HG03064 (cell line): ENCODE measurements at regions not wholly inside any gene's neighbourhood (a gene's known extent, or its start where the extent isn't known, plus 50 kb on each side); places are given as distances from the start of the nearest gene placed in this dataset.

Experiments
- ATAC-seq: cut with Tn5 transposase; IDR thresholded peaks from one replicate; pipeline ENCODE4 v1.9.1; 2021; ENCODE audit warnings: low read depth; ENCODE audit not compliant: unreplicated experiment

DNA sequence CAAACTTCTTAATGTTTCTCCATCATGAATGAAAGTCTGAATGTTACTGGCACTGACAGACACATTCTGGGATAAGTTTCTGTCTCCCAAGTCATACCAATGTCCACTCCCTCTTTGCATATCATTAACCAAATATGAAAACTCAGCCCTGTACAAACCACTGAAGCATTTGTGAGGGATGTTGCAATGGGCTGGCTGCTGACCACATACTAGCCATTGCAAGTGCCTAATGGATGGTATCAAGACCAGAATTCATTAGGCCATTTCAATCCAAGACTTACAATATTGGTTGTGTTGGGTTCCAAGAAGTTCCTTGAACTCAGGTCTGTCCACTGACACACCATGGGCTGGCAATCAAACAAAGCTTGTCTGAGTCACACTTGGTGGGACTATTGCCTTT lies 73.8 kb downstream of the CBLN2 start:
- no peak for ATAC-seq

DNA sequence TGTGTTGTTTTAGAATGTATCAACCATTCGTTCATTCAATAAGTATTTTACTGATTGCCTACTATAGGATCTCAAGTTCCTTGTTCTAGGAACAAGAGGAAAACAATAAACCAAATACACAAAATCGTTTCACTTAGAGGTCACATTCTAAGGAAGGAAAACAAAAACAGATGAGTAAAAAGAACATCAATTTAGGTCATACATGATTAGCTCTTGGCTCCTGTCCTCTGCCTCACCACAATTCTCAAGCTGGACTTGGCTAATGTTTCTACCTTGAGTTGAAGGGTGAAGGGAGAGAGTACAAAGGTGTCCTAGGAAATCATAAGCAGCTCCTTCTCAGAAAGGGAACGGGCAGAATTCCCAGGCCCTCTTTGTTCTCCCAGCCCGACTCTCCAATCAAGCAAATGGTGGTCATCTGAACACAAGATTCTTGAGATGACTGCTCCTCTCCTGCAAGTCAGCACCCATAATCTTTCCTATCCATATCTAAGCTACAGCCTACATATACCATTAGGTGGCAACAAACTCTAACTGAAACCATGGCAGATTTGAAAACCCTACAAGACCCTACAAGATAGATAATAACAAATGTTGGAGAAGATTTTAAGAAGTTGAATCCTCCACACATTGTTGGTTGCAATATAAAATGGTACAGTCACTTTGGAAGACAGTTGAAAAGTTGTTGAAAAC lies 76.0 kb downstream of the CBLN2 start:
- ATAC-seq: no peak

- ATAC-seq: no peak
Measured at GRCh38 chr18:72460210-72460680, 83.9 kb downstream of the CBLN2 start.

- ATAC-seq: no peak
Measured at GRCh38 chr18:72458271-72458670, 85.9 kb downstream of the CBLN2 start.

DNA sequence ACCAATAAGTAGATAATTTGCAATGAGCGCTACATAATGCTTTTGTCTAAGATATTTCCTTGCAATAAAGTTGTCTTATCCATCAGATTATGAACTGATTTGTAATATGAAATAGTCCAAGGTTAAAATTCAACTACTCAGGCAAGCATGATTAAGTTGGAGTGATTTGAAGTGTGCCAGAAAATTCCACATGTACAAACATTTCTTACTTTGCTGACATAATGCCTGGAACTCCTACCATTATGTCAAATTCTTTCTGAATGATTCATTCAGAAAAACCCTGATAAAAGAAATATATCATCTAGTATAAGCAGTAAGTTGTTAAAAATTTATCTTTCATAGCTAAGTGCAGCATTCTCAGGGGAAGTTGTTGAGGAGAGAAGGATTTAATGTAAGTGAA lies 87.3 kb downstream of the CBLN2 start:
- no peak for ATAC-seq

DNA sequence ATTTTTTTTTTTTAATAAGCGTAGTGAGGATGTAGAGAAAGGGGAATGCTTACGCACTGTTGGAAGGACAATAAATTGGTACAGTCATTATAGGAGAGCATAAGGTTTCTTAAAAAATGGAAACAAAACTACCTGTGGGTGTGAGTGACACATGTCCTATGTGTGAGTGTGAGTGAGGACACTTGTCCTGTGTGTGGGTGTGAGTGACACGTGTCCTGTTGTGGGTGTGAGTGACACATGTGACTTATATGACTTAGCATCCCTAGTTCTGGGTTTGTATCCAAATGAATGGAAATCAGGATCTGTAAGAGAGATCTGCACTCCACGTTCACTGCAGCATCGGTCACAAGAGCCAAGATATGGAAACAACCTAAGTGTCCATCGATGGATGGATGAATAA lies 91.8 kb downstream of the CBLN2 start:
- no peak for ATAC-seq

- no peak for ATAC-seq
Measured at GRCh38 chr18:72444798-72445155, 99.4 kb downstream of the CBLN2 start.

DNA sequence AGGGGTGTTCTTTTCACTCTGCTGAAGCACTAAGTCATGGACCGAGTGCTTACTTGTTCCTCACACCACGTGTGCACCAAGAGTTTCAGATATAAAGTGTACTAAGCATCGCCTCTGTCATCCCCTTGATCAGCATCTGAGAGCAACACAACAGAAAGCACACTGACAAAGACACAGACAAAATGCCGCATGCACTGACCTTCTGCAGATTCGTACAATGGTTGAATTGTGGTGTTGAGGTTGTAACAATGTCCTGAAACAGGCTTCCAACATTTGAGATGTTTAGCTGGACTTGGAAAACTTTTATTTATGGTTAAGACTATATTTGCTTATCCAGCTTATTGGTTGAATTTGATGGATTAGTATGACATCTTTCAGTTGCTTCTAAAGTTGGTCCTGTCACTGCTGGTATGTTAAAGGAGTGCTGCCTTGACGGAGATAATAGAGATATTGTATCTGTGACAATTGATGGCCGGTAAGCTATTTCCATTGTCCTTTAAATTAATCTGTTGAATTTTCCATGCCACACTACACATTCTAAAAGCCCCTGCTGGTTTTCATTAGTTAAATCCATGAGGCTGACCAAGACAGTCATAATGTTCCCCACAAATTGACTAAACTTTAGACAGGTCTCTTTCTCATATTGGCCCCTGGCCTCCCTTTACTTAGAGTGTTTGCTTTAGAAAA lies 99.9 kb downstream of the CBLN2 start:
- ATAC-seq: no peak

GRCh38 chr18:72436401-72436800 lies 107.7 kb downstream of the CBLN2 start:
- ATAC-seq: no peak

DNA sequence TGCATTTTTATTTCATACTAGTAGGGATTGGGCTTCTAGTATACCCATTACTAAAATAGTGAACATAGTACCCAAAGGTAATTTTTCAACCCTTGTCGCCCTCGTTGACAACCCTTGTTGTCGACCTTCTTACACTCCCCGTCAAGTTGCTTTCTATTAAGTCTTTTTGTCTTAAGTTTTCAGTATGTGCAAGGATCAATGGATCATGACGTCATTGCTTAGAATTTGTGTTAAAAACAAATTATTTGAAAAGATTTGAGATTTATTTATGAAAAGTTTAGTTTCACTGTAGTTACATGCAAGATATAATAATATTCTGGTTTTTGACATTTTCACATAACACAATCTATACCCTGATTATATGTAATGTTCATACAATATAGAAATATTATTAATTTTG lies 110.4 kb downstream of the CBLN2 start:
- ATAC-seq: no peak

- ATAC-seq: no peak
Measured at GRCh38 chr18:72427721-72428120, 116.4 kb downstream of the CBLN2 start.

DNA sequence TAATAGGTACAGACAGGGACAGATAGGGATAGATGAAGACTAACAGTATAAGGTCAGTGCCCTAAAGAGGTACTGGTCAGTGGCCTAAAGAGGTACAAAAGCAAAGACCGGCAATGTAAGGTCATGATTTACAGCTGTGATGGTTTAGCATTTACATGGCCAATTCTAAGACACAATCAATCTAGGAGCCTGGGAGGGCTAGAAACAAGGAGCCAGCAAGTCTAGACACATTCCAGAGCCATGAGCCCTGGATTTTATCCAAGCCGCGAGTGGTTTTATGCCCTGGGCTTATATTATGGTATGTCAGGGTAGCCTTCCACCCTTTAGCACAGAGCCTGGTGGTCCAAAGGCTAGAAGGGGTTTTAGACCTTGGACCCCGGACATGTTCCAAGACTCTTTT lies 124.2 kb downstream of the CBLN2 start:
- no peak for ATAC-seq

- no peak for ATAC-seq
Measured at GRCh38 chr18:72412927-72413326, 131.2 kb downstream of the CBLN2 start.

GRCh38 chr18:72411261-72411660 lies 132.9 kb downstream of the CBLN2 start:
- ATAC-seq: no peak

DNA sequence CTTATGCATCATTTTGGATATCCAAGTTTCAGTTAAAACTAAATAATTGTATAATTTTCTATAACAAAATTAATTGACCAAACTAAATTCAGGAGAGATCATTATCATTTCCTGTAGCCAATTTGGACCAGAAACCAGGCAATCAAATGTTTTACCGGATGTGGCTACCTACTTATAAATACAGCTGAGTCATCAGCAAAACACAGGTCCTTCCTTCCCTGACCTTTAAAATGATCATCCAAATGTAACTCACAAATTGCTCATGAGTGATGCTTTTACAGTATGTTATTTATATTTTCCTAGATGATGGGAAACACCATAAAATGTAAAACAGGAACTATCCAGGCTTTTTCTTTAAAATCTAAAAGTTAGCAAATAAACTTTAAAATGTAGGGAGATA lies 133.7 kb downstream of the CBLN2 start:
- no peak for ATAC-seq

DNA sequence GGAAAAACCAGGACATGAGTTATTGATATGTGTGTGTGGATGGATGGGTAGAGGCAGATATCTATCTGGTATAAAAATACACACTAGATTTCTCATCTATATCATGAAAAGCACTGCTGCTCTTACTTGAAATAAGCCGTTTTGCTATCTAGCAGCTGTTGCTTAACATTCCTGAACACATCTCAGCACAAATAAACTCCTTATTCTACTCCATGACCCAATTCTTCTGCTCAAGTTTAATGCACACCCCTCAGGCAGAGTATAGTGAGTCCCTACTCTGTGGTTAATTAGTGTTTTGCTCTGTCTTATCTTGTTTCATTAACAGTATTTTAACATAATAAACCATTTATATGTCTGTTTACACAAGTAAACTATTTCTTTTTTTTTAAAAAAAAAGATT lies 134.2 kb downstream of the CBLN2 start:
- no peak for ATAC-seq

DNA sequence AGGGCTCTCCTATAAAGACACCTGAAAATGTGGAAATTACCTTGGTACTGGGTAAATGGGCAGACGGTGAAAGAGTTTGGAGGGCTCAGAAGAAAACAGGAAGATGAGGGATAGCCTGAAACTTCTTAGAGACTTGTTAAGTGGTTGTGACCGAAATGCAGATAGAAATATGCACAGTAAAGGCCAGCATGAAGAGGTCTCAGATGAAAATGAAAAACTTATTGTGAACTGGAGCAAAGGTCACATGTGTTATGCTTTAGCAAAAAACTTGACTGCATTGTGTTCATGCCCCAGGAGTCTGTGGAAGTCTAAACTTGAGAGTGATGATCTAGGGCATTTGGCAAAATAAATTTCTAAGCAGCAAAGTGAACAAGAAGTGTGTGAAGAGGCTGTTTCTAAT lies 137.1 kb downstream of the CBLN2 start:
- ATAC-seq: no peak

DNA sequence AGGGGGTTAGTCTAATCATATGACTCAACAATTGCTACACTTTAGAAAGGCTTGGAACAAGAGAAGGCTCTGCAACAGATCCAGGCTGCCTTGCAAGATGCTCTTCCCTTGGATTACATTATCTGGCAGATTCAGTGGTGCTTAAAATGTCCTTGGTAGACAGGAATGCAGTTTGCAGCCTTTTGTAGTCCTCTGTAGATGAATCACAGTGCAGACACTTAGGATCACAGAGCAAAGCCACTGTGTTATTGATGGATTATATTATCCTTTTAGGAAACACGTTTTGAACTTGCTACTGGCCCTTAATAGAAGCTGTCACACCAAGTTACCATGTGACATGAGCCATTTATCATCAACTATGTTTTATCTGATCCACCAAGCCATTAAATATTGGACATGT lies 152.2 kb downstream of the CBLN2 start:
- ATAC-seq: no peak

DNA sequence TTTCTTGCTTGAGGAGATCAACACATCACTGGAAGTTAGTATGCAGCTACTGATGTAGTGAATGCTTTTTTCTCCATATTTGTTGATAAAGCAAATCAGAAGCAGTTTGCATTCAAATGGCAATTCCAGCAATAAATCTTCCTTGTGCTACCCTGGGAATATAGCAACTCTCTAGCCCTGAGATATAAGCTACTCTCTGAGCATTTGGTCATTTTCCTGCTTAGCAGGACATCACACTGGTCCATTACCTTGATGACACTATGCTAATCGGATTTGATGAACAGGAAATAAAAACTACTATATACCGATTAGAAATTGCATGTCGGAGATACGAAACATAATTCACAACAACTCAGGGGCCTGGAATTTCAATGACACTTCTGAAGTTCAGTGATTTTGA lies 152.7 kb downstream of the CBLN2 start:
- no peak for ATAC-seq

DNA sequence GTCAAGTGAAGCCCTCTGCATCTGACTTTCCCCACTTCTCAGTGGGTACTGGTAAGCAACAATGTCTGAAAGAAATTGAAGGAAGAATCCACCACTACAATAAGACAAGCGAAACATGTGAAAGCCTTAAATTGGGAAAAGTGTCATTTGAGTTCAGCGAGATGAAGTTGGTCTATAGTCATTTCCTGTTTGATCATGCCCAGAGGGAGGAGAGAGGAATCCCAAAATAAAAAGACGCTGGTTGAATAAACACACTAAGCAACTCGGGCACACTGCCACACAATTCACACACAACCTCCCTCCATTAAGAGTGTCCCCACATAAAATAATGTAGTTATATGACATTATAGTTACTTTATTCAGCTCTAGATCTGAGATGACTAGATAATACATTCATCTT lies 166.1 kb downstream of the CBLN2 start:
- ATAC-seq: no peak

DNA sequence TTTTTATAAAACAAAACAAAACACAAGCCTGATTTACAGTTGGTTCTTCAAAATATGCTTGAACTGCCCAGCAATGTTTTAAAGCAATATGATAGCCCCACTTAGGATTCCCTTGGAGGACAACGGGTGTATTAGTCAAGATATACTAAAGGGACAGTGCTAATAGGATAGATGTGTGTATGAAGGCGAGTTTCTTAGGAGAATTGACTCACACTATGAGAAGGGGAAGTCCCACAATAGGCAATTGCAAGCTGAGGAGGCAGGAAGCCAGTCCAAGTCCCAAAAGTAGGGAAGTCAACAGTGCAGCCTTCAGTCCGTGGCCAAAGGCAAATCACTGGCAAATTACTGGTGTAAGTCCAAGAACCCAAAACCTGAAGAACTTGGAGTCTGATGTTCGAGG lies 167.9 kb downstream of the CBLN2 start:
- no peak for ATAC-seq

DNA sequence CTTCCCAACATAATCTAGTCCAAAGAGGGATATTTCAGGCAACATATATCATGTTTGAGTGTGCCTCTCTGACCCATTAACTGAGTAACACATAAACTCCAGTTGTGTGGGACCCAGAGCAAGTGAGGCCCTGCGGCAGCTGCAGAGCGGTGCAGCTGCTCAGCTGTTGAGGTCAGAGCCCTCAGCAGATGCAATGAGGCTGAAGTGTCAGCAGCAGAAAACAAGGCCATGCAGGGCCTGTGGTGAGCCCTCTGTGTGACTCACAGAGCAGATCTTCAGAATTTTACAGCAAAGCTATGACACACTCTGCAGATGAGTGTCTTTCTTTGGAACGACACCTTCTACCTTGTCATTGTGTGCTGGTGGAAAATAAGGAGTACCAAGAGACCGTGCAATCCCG lies 168.5 kb downstream of the CBLN2 start:
- no peak for ATAC-seq
